Neural cell (in vitro differentiated cells): ENCODE measurements at regions not wholly inside any gene's neighbourhood (a gene's known extent, or its start where the extent isn't known, plus 50 kb on each side); places are given as distances from the start of the nearest gene placed in this dataset.

ENCODE experiments used
- H2AFZ ChIP-seq: fragments of 200-600, 300-800 bp; sonication (generic), shearing (Covaris generic); 2 replicates; pipeline ENCODE4 v1.6.0; 2014; ENCODE audit warnings: low read depth, mild to moderate bottlenecking, antibody characterized with exemption, low read length, moderate library complexity
- H3F3A ChIP-seq: fragments of 200-600 bp; shearing (Covaris generic); 2 replicates; pipeline ENCODE4 v1.6.1; 2016; ENCODE audit warnings: mild to moderate bottlenecking, moderate library complexity, mixed read lengths, antibody characterized with exemption, low read length; ENCODE audit not compliant: insufficient read depth, poor library complexity, severe bottlenecking
- H3K27ac ChIP-seq: fragments of 200-600, 300-800 bp; sonication (generic), shearing (Covaris generic); 2 replicates; pipeline ENCODE4 v1.5.1; 2014; ENCODE audit warnings: mild to moderate bottlenecking, low read length, moderate library complexity
- H3K27me3 ChIP-seq: fragments of 300-800, 200-600 bp; sonication (generic), shearing (Covaris generic); 2 replicates; pipeline ENCODE4 v1.6.0; 2014; ENCODE audit warnings: mild to moderate bottlenecking, low read depth, low read length, moderate library complexity; ENCODE audit not compliant: insufficient read depth
- H3K36me3 ChIP-seq: fragments of 300-800, 200-600 bp; sonication (generic), shearing (Covaris generic); 2 replicates; pipeline ENCODE4 v1.5.1; 2014; ENCODE audit warnings: mild to moderate bottlenecking, antibody characterized with exemption, low read length, moderate library complexity; ENCODE audit not compliant: insufficient read depth
- H3K4me2 ChIP-seq: fragments of 300-800, 200-600 bp; sonication (generic), shearing (Covaris generic); 2 replicates; pipeline ENCODE4 v1.6.0; 2014; ENCODE audit warnings: mild to moderate bottlenecking, low read length
- H3K4me3 ChIP-seq: fragments of 300-800, 200-600 bp; sonication (generic), shearing (Covaris generic); 2 replicates; pipeline ENCODE4 v1.5.1; 2014; ENCODE audit warnings: mild to moderate bottlenecking, low read length, moderate library complexity
- H3K79me2 ChIP-seq: fragments of 200-600 bp; shearing (Covaris generic); replicated peaks from 2 replicates; pipeline ENCODE4 v1.6.0; 2014; ENCODE audit warnings: mild to moderate bottlenecking, low read length, moderate library complexity; ENCODE audit not compliant: insufficient read depth
- H3K9ac ChIP-seq: fragments of 300-800, 200-600 bp; sonication (generic), shearing (Covaris generic); 2 replicates; pipeline ENCODE4 v1.6.1; 2016; ENCODE audit warnings: mild to moderate bottlenecking, low read length, mixed read lengths
- H3K9me2 ChIP-seq: fragments of 200-600 bp; shearing (Covaris generic); 2 replicates; pipeline ENCODE4 v1.6.1; 2016; ENCODE audit warnings: mild to moderate bottlenecking, low read length, mixed read lengths; ENCODE audit not compliant: insufficient read depth
- H3K9me3 ChIP-seq: fragments of 200-600, 300-800 bp; sonication (generic), shearing (Covaris generic); 2 replicates; pipeline ENCODE4 v1.6.1; 2016; ENCODE audit warnings: mild to moderate bottlenecking, mixed run types, low read length, moderate library complexity, mixed read lengths
- H4K20me1 ChIP-seq: fragments of 200-600 bp; shearing (Covaris generic); 2 replicates; pipeline ENCODE4 v1.6.1; 2016; ENCODE audit warnings: mild to moderate bottlenecking, mixed run types; ENCODE audit not compliant: insufficient read depth
- EP300 ChIP-seq: fragments of 450-650 bp; conservative IDR thresholded peaks from 2 replicates; pipeline ENCODE4 v1.6.1; 2014; ENCODE audit warnings: antibody characterized with exemption, mild to moderate bottlenecking, moderate library complexity; ENCODE audit not compliant: poor library complexity, severe bottlenecking
- EZH2 ChIP-seq: fragments of 200-600, 300-800 bp; shearing (Covaris generic), sonication (generic); IDR thresholded peaks from 2 replicates; pipeline ENCODE4 v1.6.1; 2014; ENCODE audit warnings: antibody characterized with exemption, low read length, borderline replicate concordance, mild to moderate bottlenecking; ENCODE audit not compliant: insufficient read depth, poor library complexity, severe bottlenecking
- MXI1 ChIP-seq: fragments of 450-650 bp; conservative IDR thresholded peaks from 2 replicates; pipeline ENCODE4 v1.6.1; 2014; ENCODE audit warnings: antibody characterized with exemption, mild to moderate bottlenecking; ENCODE audit not compliant: poor library complexity, severe bottlenecking
- POLR2AphosphoS5 ChIP-seq: IDR thresholded peaks from 2 replicates; pipeline ENCODE4 v1.6.1; 2012
- RAD21 ChIP-seq: fragments of 450-650 bp; conservative IDR thresholded peaks from 2 replicates; pipeline ENCODE4 v1.6.1; 2014; ENCODE audit warnings: antibody characterized with exemption, mild to moderate bottlenecking, moderate library complexity
- SMC3 ChIP-seq: fragments of 450-650 bp; conservative IDR thresholded peaks from 2 replicates; pipeline ENCODE4 v1.6.1; 2014; ENCODE audit warnings: antibody characterized with exemption, mild to moderate bottlenecking, moderate library complexity; ENCODE audit not compliant: poor library complexity
- TAF1 ChIP-seq: IDR thresholded peaks from 2 replicates; pipeline ENCODE4 v1.6.1; 2012; ENCODE audit warnings: low read depth
- TF ChIP-seq, protein P1 (sequence below): IDR thresholded peaks from 2 replicates; pipeline ENCODE4 v1.6.1; 2012; ENCODE audit warnings: borderline replicate concordance
- TF ChIP-seq, protein P2 (sequence below): fragments of 450-650 bp; IDR thresholded peaks from 2 replicates; pipeline ENCODE4 v1.5.1; 2014; ENCODE audit warnings: antibody characterized with exemption, mild to moderate bottlenecking, moderate library complexity; ENCODE audit not compliant: poor library complexity, severe bottlenecking

DNA sequence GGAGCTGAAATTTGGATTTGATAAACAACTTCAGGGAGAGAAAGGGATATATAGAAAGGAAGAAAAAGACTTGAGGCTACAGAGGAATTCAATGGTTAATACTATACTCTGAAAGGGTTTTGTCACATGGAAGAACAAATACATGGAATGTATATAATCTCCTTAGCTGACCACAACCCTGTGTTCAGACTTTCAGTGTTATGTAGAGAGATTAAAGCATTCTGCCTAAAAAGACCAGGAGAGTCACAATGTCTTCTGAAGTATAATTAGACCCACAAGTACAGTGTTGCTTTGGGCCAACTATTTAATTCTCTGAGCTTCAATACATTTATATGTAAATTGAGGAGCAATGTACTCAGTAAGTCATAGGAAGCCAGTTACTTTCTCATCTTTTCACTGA is 123.8 kb upstream of the FSHR start:
- Histone ChIP-seq H3K79me2 (no peaks in the 10 kb centered on the region), H3K9ac (no peak overlapping the region), H3F3A (no peaks in the 10 kb centered on the region), H3K27ac (no peak overlapping the region), H2AFZ (no peak overlapping the region), H3K4me2 (no peak overlapping the region), H4K20me1 (no peaks in the 10 kb centered on the region), H3K27me3 (no peaks in the 10 kb centered on the region), H3K9me2 (no peaks in the 10 kb centered on the region), H3K9me3 (no peaks in the 10 kb centered on the region), H3K36me3 (no peaks in the 10 kb centered on the region), H3K4me3 (no peak overlapping the region)
- TF ChIP-seq, protein P1, sequence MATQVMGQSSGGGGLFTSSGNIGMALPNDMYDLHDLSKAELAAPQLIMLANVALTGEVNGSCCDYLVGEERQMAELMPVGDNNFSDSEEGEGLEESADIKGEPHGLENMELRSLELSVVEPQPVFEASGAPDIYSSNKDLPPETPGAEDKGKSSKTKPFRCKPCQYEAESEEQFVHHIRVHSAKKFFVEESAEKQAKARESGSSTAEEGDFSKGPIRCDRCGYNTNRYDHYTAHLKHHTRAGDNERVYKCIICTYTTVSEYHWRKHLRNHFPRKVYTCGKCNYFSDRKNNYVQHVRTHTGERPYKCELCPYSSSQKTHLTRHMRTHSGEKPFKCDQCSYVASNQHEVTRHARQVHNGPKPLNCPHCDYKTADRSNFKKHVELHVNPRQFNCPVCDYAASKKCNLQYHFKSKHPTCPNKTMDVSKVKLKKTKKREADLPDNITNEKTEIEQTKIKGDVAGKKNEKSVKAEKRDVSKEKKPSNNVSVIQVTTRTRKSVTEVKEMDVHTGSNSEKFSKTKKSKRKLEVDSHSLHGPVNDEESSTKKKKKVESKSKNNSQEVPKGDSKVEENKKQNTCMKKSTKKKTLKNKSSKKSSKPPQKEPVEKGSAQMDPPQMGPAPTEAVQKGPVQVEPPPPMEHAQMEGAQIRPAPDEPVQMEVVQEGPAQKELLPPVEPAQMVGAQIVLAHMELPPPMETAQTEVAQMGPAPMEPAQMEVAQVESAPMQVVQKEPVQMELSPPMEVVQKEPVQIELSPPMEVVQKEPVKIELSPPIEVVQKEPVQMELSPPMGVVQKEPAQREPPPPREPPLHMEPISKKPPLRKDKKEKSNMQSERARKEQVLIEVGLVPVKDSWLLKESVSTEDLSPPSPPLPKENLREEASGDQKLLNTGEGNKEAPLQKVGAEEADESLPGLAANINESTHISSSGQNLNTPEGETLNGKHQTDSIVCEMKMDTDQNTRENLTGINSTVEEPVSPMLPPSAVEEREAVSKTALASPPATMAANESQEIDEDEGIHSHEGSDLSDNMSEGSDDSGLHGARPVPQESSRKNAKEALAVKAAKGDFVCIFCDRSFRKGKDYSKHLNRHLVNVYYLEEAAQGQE, result no peak
- TF ChIP-seq RAD21 (no peak), TAF1 (no peak), POLR2AphosphoS5 (no peak), MXI1 (no peak), SMC3 (no peak), EZH2 (no peak), EP300 (no peak)
- TF ChIP-seq, protein P2, sequence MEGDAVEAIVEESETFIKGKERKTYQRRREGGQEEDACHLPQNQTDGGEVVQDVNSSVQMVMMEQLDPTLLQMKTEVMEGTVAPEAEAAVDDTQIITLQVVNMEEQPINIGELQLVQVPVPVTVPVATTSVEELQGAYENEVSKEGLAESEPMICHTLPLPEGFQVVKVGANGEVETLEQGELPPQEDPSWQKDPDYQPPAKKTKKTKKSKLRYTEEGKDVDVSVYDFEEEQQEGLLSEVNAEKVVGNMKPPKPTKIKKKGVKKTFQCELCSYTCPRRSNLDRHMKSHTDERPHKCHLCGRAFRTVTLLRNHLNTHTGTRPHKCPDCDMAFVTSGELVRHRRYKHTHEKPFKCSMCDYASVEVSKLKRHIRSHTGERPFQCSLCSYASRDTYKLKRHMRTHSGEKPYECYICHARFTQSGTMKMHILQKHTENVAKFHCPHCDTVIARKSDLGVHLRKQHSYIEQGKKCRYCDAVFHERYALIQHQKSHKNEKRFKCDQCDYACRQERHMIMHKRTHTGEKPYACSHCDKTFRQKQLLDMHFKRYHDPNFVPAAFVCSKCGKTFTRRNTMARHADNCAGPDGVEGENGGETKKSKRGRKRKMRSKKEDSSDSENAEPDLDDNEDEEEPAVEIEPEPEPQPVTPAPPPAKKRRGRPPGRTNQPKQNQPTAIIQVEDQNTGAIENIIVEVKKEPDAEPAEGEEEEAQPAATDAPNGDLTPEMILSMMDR, result no peak

GRCh38 chr2:49271060-49271606 is 116.8 kb upstream of the FSHR start:
- TF ChIP-seq SMC3 (no peak), TAF1 (no peak), EZH2 (no peak), MXI1 (no peak), RAD21 (peak; percentile 31), POLR2AphosphoS5 (peak; percentile 58), EP300 (peak; percentile 96)
- TF ChIP-seq, protein P2, result no peak
- TF ChIP-seq, protein P1, result peak; percentile 29
- peak overlapping the region; percentile 13 for H3K4me2 ChIP-seq
- no peak overlapping the region for H3K9ac ChIP-seq
- H4K20me1 ChIP-seq, result no peaks in the 10 kb centered on the region
- no peaks in the 10 kb centered on the region for H3K9me3 ChIP-seq
- no peak overlapping the region for H2AFZ ChIP-seq
- H3K4me3 ChIP-seq, result no peak overlapping the region
- peak overlapping the region; percentile 84 for H3K27ac ChIP-seq
- H3F3A ChIP-seq, result no peaks in the 10 kb centered on the region
- no peaks in the 10 kb centered on the region for H3K27me3 ChIP-seq
- no peaks in the 10 kb centered on the region for H3K9me2 ChIP-seq
- H3K36me3 ChIP-seq, result no peaks in the 10 kb centered on the region
- no peaks in the 10 kb centered on the region for H3K79me2 ChIP-seq
